ENCODE measurements at regions not wholly inside any gene's neighbourhood (a gene's known extent, or its start where the extent isn't known, plus 50 kb on each side); places are given as distances from the start of the nearest gene placed in this dataset.

DNA sequence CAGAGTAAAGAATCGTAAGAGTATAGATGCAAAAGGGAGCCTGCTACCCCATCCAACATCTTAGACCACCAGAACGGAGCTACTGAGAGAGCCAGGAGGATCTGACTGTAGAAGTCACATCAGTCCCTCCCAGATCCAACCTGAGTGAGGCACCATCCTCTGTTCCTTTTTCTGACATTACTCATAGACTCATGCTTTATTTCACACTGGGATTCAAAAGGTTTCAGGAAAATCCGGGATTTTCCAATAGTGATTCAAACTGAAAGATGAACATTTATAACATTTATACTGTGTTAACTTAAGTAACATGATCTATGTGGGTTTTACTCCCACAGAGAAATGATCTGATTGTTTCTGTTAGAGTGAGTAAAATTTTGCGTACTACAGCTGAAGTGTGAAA, 868.6 kb upstream of the GJE1 start:
- no peak for TF ChIP-seq POLR2A (IDR thresholded peaks at IDR 0.05)
- TF ChIP-seq, protein P1, sequence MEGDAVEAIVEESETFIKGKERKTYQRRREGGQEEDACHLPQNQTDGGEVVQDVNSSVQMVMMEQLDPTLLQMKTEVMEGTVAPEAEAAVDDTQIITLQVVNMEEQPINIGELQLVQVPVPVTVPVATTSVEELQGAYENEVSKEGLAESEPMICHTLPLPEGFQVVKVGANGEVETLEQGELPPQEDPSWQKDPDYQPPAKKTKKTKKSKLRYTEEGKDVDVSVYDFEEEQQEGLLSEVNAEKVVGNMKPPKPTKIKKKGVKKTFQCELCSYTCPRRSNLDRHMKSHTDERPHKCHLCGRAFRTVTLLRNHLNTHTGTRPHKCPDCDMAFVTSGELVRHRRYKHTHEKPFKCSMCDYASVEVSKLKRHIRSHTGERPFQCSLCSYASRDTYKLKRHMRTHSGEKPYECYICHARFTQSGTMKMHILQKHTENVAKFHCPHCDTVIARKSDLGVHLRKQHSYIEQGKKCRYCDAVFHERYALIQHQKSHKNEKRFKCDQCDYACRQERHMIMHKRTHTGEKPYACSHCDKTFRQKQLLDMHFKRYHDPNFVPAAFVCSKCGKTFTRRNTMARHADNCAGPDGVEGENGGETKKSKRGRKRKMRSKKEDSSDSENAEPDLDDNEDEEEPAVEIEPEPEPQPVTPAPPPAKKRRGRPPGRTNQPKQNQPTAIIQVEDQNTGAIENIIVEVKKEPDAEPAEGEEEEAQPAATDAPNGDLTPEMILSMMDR (IDR thresholded peaks at IDR 0.05), result no peak
